H9 (cell line): ENCODE measurements at regions not wholly inside any gene's neighbourhood (a gene's known extent, or its start where the extent isn't known, plus 50 kb on each side); places are given as distances from the start of the nearest gene placed in this dataset.

Experiments
- DNase-seq: peaks from one replicate; pipeline ENCODE4 v3.0.0-alpha.2; 2017
- H2AFZ ChIP-seq: one replicate; pipeline ENCODE4 v1.6.1; 2013; ENCODE audit warnings: mild to moderate bottlenecking, low read length, control low read depth, moderate library complexity
- H2AK5ac ChIP-seq: 2 replicates; pipeline ENCODE4 v1.6.1; 2013; ENCODE audit warnings: low read length, control low read depth, mixed read lengths; ENCODE audit not compliant: insufficient read length
- H2BK120ac ChIP-seq: one replicate; pipeline ENCODE4 v1.6.1; 2013; ENCODE audit warnings: low read depth, mild to moderate bottlenecking, low read length, control low read depth, inconsistent platforms; ENCODE audit not compliant: poor library complexity, severe bottlenecking
- H2BK12ac ChIP-seq: 2 replicates; pipeline ENCODE4 v1.6.1; 2013; ENCODE audit warnings: low read length, control low read depth, mixed read lengths, low read depth; ENCODE audit not compliant: insufficient read length
- H2BK15ac ChIP-seq: 2 replicates; pipeline ENCODE4 v1.6.1; 2013; ENCODE audit warnings: low read depth, low read length, control low read depth
- H2BK20ac ChIP-seq: one replicate; pipeline ENCODE4 v1.6.1; 2013; ENCODE audit warnings: low read depth, mild to moderate bottlenecking, low read length, control low read depth, inconsistent platforms; ENCODE audit not compliant: poor library complexity, severe bottlenecking
- H2BK5ac ChIP-seq: 2 replicates; pipeline ENCODE4 v1.6.1; 2013; ENCODE audit warnings: low read length, control low read depth, mixed read lengths; ENCODE audit not compliant: insufficient read length
- H3K14ac ChIP-seq: 2 replicates; pipeline ENCODE4 v1.6.1; 2013; ENCODE audit warnings: low read length, control low read depth; ENCODE audit not compliant: insufficient read depth
- H3K18ac ChIP-seq: 2 replicates; pipeline ENCODE4 v1.6.1; 2013; ENCODE audit warnings: low read depth, mild to moderate bottlenecking, mixed read lengths, low read length, control low read depth; ENCODE audit not compliant: insufficient read length
- H3K23ac ChIP-seq: 2 replicates; pipeline ENCODE4 v1.6.1; 2013; ENCODE audit warnings: low read length, control low read depth, mixed read lengths, low read depth; ENCODE audit not compliant: insufficient read length
- H3K23me2 ChIP-seq: 2 replicates; pipeline ENCODE4 v1.6.1; 2013; ENCODE audit warnings: low read depth, mild to moderate bottlenecking, mixed read lengths, low read length, control low read depth; ENCODE audit not compliant: insufficient read length, poor library complexity, severe bottlenecking
- H3K27ac ChIP-seq: 2 replicates; pipeline ENCODE4 v1.5.1; 2013; ENCODE audit warnings: low read length, control low read depth, mixed read lengths, low read depth; ENCODE audit not compliant: insufficient read length
- H3K27me3 ChIP-seq: 2 replicates; pipeline ENCODE4 v1.6.1; 2013; ENCODE audit warnings: low read length, control low read depth, inconsistent platforms; ENCODE audit not compliant: insufficient read depth
- H3K4ac ChIP-seq: 2 replicates; pipeline ENCODE4 v1.6.1; 2013; ENCODE audit warnings: low read depth, mild to moderate bottlenecking, control low read depth, inconsistent platforms, low read length, moderate library complexity
- H3K4me1 ChIP-seq: 2 replicates; pipeline ENCODE4 v1.6.1; 2013; ENCODE audit warnings: low read length, control low read depth, inconsistent platforms; ENCODE audit not compliant: insufficient read depth
- H3K4me2 ChIP-seq: 2 replicates; pipeline ENCODE4 v1.6.1; 2013; ENCODE audit warnings: low read length, control low read depth, mixed read lengths; ENCODE audit not compliant: insufficient read length, insufficient read depth
- H3K56ac ChIP-seq: 2 replicates; pipeline ENCODE4 v1.6.1; 2013; ENCODE audit warnings: low read depth, mild to moderate bottlenecking, mixed read lengths, low read length, control low read depth; ENCODE audit not compliant: insufficient read length
- H3K79me1 ChIP-seq: 2 replicates; pipeline ENCODE4 v1.6.1; 2013; ENCODE audit warnings: low read depth, mild to moderate bottlenecking, moderate library complexity, low read length, control low read depth, inconsistent platforms; ENCODE audit not compliant: insufficient read depth, poor library complexity, severe bottlenecking
- H3K79me2 ChIP-seq: 2 replicates; pipeline ENCODE4 v1.6.1; 2013; ENCODE audit warnings: low read length, control low read depth, inconsistent platforms; ENCODE audit not compliant: insufficient read depth
- H3K9ac ChIP-seq: 2 replicates; pipeline ENCODE4 v1.6.1; 2013; ENCODE audit warnings: low read length, control low read depth, mixed read lengths; ENCODE audit not compliant: insufficient read length; ENCODE audit errors: extremely low read depth
- H3K9me3 ChIP-seq: one replicate; pipeline ENCODE4 v1.6.1; 2013; ENCODE audit warnings: low read depth, low read length, inconsistent platforms; ENCODE audit not compliant: control insufficient read depth
- H3T11ph ChIP-seq: one replicate; pipeline ENCODE4 v1.6.1; 2013; ENCODE audit warnings: mild to moderate bottlenecking, low read length, control low read depth, inconsistent platforms
- H4K20me1 ChIP-seq: one replicate; pipeline ENCODE4 v1.6.1; 2013; ENCODE audit not compliant: control insufficient read depth, insufficient read length, insufficient read depth
- H4K5ac ChIP-seq: 2 replicates; pipeline ENCODE4 v1.6.1; 2013; ENCODE audit warnings: low read depth, mild to moderate bottlenecking, mixed read lengths, low read length, control low read depth; ENCODE audit not compliant: insufficient read length
- H4K8ac ChIP-seq: replicated peaks from 2 replicates; pipeline ENCODE4 v1.6.1; 2013; ENCODE audit warnings: low read length, control low read depth, mixed read lengths, low read depth; ENCODE audit not compliant: insufficient read length
- H4K91ac ChIP-seq: 2 replicates; pipeline ENCODE4 v1.6.1; 2013; ENCODE audit warnings: low read depth, mild to moderate bottlenecking, moderate library complexity, mixed read lengths, low read length, control low read depth; ENCODE audit not compliant: insufficient read length
- H3K27ac Mint-ChIP-seq, 3 experiments: 2 replicates in 2 of 3; 3 replicates in 1 of 3; pipeline ENCODE4 v1.8.0; 2020 to 2021; ENCODE audit warnings: mixed read lengths in 3 of 3, mild to moderate bottlenecking in 1 of 3, moderate library complexity in 1 of 3
- H3K27me3 Mint-ChIP-seq: 2 replicates; pipeline ENCODE4 v1.8.0; 2021; ENCODE audit warnings: low read depth, mild to moderate bottlenecking, moderate library complexity, mixed read lengths
- H3K36me3 Mint-ChIP-seq, 3 experiments: 2 replicates in 2 of 3; 3 replicates in 1 of 3; pipeline ENCODE4 v1.8.0; 2020 to 2021; ENCODE audit warnings: low read depth in 3 of 3, mixed read lengths in 3 of 3; ENCODE audit not compliant: insufficient read depth in 1 of 3
- H3K4me1 Mint-ChIP-seq, 2 experiments: 2 replicates each; pipeline ENCODE4 v1.8.0; 2020; ENCODE audit warnings: mixed read lengths in 2 of 2
- H3K4me3 Mint-ChIP-seq, 2 experiments: 2 replicates in 1 of 2; 3 replicates in 1 of 2; pipeline ENCODE4 v1.8.0; 2020 to 2021; ENCODE audit warnings: mild to moderate bottlenecking in 2 of 2, mixed read lengths in 2 of 2, moderate library complexity in 1 of 2
- H3K9me3 Mint-ChIP-seq, 2 experiments: 2 replicates in 1 of 2; 3 replicates in 1 of 2; pipeline ENCODE4 v1.8.0; 2020; ENCODE audit warnings: mild to moderate bottlenecking in 2 of 2, mixed read lengths in 2 of 2, moderate library complexity in 1 of 2
- CTCF ChIP-seq: fragments of 200-600 bp; sonication (generic); conservative IDR thresholded peaks from 3 replicates; pipeline ENCODE4 v1.8.0; 2021; ENCODE audit warnings: antibody characterized with exemption, mild to moderate bottlenecking

- no peaks in the 10 kb centered on the region for H3K79me2 ChIP-seq
- no peak overlapping the region for H3K4me3 Mint-ChIP-seq
- no peak overlapping the region for H2BK12ac ChIP-seq
- no peaks in the 10 kb centered on the region for H3K27me3 ChIP-seq
- H3K9ac ChIP-seq: no peak overlapping the region
- H3T11ph ChIP-seq: no peak overlapping the region
- H2BK5ac ChIP-seq: no peak overlapping the region
- H2BK120ac ChIP-seq: no peak overlapping the region
- H3K4me2 ChIP-seq: no peak overlapping the region
- H3K9me3 ChIP-seq: no peaks in the 10 kb centered on the region
- no peaks in the 10 kb centered on the region for H3K4me1 ChIP-seq
- H3K14ac ChIP-seq: no peak overlapping the region
- H3K27ac ChIP-seq: no peak overlapping the region
- H4K8ac ChIP-seq: no peak overlapping the region
- no peak overlapping the region for H2AFZ ChIP-seq
- H4K91ac ChIP-seq: no peak overlapping the region
- DNase-seq: no peak
- peaks cover 0 to 2% (median under 1%) of the 10 kb centered on the region in 3 experiments; a peak in 2 of 7 replicates for H3K36me3 Mint-ChIP-seq
- H4K20me1 ChIP-seq: no peaks in the 10 kb centered on the region
- no peak overlapping the region for H3K23ac ChIP-seq
- H3K23me2 ChIP-seq: no peaks in the 10 kb centered on the region
- no peak overlapping the region for H3K18ac ChIP-seq
- peaks cover 11 to 16% of the 10 kb centered on the region in 2 experiments for H3K4me1 Mint-ChIP-seq
- no peak overlapping the region for H3K27ac Mint-ChIP-seq
- no peak overlapping the region for H3K56ac ChIP-seq
- no peaks in the 10 kb centered on the region; the same call in 1 of the 2 replicates for H3K27me3 Mint-ChIP-seq
- no peak overlapping the region for H4K5ac ChIP-seq
- H2AK5ac ChIP-seq: no peak overlapping the region
- no peaks in the 10 kb centered on the region for H3K79me1 ChIP-seq
- TF ChIP-seq CTCF: no peak
- no peak overlapping the region for H2BK20ac ChIP-seq
- H3K9me3 Mint-ChIP-seq: no peaks in the 10 kb centered on the region
- no peak overlapping the region for H2BK15ac ChIP-seq
- H3K4ac ChIP-seq: no peak overlapping the region
These were observed 348.5 kb upstream of the ACTBL2 start for GRCh38 chr5:57831090-57831489.
